CD1c-positive myeloid dendritic cell (primary cell): ENCODE measurements at regions not wholly inside any gene's neighbourhood (a gene's known extent, or its start where the extent isn't known, plus 50 kb on each side); places are given as distances from the start of the nearest gene placed in this dataset.
"Not testable (repeated sequence)": the region's sequence is repeated elsewhere in the genome, so short reads cannot be mapped to it uniquely, and the experiment has no call there.

Experiments used
- DNase-seq: peaks from one replicate; pipeline ENCODE4 v3.0.0-alpha.2; 2016; ENCODE audit errors: extremely low spot score

GRCh38 chr2:136324966-136325365 lies 207.0 kb upstream of the CXCR4 start:
- peak; percentile 81 for DNase-seq

GRCh38 chr2:136323935-136324334 lies 206.0 kb upstream of the CXCR4 start:
- DNase-seq = no peak

GRCh38 chr2:136323195-136323594 lies 205.2 kb upstream of the CXCR4 start:
- no peak for DNase-seq

DNA sequence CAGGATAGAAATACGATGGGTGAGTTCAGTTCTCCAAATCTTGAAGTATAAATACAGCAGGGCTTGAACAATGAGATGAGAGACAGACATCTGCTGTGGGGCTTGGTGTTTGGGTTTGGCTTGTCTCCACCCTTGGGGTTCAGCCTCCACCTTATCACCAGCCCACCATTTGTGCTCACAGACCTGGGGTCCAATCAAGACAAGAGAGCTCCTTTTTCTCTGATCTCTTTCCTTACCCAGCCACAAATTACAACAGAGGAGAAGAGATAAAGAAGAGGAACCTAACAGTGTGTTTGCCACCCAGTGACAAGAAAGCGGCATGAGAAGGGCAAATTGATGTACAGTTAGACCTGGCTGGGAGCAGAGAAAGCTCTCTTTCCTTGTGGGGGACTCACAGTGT lies 204.5 kb upstream of the CXCR4 start:
- peak; percentile 26 for DNase-seq

DNA sequence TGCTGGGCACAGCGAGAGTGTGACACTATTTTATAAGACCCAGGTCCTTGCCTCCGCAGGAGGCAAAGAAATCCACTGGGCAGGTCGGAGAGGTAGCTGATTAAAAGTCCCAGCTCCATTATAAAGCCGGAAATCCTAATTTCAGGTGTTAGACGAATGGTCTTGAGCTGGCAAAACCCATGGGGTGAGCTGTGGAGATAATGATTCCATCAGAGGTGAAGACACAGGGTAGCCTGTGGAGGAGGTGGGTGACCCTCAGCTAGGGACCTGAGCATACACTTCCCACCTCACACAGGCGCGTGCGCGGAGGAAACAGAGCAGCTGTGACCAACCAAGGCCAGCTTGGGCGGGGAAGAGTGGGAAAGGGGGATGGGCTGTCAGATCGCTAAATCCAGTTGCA lies 201.7 kb upstream of the CXCR4 start:
- DNase-seq = no peak

DNA sequence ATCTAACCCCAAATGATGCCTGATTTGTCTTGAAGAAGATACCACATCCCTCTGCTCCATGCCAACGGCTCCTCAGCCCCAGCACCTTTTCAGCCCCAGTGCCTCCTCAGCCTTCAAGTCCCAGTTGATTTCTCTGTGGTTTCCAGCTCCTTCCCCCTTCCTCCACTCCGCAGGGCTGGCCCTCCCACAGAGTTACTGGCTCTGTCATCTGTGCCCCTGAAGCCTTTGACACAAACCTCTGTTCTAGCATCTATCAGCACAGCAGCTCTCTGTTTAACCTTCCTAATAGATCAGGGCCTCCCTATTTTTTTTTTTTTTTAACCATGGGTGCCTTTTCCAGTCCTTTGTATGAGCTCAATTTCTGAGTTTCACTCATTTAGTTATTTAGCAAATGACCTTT lies 201.3 kb upstream of the CXCR4 start:
- peak; percentile 32 for DNase-seq

DNA sequence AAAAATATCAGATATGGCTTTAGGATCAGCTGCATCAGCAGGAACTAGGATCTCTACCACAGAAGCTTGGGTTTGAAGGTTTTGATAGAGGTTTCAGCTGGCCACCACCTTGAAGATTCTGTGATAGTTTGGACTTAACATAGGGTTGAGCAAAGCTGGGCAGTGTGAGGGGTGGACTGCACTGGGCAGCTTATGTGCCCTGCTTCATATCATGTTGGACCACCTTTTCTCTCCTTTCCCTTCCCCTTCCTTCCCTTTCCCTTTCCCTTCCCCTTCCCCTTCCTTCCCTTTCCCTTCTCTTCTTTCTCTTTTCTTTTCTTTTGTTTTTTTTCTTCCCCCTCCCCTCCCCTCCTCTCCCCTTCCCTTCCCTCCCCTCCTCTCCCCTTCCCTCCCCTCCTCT lies 196.3 kb upstream of the CXCR4 start:
- DNase-seq = no peak

DNA sequence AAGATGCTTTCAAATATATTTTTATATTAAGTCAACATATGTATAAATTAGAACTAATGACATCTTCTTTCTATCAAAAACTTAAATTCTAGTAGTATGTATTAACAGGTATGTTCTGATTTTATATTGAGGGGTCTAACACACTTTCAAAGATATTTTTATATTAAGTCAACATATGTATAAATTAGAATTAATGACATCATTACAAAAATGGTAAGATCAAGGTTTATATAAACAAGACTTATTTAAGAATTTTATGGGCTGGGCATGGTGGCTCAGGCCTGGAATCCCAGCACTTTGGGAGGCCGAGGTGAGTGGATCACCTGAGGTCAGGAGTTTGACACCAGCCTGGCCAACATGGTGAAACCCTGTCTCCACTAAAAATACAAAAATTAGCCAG lies 194.6 kb upstream of the CXCR4 start:
- not testable (repeated sequence) for DNase-seq

GRCh38 chr2:136310797-136311603 lies 193.1 kb upstream of the CXCR4 start:
- peak; percentile 66 for DNase-seq

- no peak for DNase-seq
These were observed 192.1 kb upstream of the CXCR4 start for GRCh38 chr2:136310005-136310495.

DNA sequence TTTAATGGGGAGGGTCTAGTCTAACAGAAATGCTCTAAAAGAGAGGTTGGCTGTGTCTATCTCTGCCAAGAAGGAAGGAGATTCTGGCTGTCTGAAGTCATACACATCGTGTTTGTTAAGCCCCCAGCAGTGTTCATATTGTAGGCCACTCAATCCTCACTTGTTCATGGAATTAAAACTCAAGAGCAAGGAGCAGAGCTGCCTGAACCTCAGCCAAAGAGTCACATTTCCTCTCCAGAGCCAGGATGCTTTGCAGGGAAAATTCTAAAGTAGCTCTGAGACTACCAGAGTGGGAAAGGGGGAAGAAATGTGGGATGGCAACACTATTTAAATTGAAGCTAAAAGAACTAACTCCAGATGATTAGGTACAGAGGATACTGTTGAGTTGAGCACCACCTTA lies 190.7 kb upstream of the CXCR4 start:
- no peak for DNase-seq

- no peak for DNase-seq
These were observed 188.9 kb upstream of the CXCR4 start for GRCh38 chr2:136306836-136307235.

DNA sequence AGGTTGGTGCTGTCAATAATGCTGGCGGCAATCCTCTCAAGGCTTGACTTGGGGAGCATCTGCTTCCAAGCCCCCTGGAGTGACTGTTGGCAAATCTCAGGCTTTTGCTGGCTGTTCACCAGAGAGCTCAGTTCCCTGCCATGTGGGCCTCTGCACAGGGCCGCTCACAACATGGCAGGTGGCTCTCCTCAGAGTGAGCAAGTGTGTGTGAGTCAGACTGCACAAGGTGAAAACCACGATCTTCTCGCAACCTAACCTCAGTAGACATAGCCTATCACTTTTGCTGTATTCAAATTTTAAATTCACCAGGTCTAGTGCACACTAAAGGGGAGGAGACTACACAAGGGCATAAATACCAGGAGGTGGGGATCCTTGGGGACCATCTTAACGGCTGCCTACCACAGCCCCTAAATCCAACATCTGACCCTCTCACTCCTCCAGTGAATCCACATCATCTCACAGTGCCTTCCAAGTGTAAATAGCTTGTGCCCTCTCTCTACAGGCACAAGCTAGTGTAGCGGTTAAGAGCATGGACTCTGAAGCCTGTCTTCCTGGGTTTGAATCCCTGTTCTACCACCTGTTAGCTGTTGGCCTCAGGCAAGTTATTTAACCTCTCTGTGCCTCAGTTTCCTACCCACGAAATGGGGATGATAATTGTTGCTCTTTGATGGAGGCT lies 187.7 kb upstream of the CXCR4 start:
- DNase-seq = no peak

- no peak for DNase-seq
These were observed 183.1 kb upstream of the CXCR4 start for GRCh38 chr2:136301006-136301405.

GRCh38 chr2:136298631-136299030 lies 180.7 kb upstream of the CXCR4 start:
- no peak for DNase-seq

DNA sequence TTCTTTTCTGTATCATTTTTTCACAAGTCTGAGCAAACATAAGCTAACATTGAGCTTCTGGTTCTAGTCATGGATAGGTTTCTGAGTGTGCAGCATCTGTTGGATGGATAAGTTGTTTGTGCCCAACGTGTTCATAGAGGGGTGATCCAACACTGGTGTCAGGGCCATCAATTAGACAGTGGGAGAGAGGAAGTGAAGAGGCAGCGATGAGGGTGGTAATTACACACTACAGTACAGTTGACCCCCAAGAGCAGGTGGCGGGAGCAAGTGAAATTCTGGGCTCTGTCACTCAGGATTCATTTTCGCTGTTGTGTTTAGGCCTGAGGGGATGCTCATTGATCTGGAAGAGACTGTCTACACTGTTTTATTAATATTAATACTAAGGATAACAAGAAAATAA lies 180.0 kb upstream of the CXCR4 start:
- DNase-seq = no peak

DNA sequence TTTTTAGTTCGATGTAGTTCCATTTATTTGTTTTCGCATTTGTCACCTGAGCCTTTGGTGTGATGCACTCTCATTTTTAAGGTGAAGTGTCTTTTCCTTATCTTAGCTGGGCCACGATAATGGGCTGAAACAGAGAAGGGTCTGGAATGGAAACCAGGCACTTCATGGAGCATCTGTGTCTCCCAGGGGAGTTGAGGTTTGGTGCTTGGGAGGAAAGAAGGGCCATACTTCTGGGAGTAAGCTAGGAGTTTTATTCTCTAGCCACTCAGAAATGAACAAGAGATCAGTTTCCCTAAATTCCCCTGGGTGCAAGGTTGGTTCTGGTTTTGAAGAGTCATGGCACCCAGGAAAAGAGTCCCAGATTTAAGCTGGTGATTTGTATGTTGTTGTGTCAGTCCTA lies 179.4 kb upstream of the CXCR4 start:
- no peak for DNase-seq

- no peak for DNase-seq
These were observed 177.2 kb upstream of the CXCR4 start for GRCh38 chr2:136295168-136295567.

DNA sequence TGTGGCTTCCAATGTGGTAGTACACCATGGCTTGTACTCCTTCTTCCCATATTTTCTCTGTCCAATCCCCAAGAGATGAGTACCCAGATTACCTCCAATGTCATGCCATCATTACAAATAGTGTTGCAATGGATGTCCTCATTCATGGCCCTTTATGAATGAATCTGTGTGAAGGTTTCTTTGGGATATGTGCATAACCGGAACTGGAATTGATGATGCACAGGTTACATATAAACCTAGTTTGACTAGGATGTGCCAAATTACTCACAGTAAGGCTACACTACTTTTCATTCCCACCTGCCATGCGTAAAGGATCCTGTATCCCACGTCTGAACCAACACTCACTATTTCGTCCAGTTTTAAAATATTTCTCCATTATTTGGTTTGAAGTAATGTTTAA lies 173.9 kb upstream of the CXCR4 start:
- DNase-seq = no peak

DNA sequence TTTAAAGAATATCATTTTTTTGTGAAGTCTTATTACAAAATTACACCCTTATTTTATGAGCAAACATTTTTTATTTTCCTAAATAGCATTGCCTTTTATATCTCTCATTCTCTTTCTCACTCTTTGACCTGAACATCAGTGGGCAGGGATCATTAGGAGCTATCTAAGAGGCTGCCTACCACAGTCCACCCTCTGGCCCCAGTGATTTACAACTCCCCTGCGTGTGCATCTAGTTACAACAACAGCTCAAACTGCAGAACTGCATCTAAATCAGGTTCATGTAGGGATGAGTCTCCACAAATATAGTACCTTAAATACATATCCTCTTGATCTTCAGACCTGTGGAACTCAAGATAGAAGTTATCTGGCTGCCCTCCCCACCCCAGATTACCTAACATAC lies 172.4 kb upstream of the CXCR4 start:
- no peak for DNase-seq

- DNase-seq = no peak
These were observed 170.3 kb upstream of the CXCR4 start for GRCh38 chr2:136288249-136288648.

- DNase-seq = no peak
These were observed 168.5 kb upstream of the CXCR4 start for GRCh38 chr2:136286423-136286822.
